ENCODE measurements at regions not wholly inside any gene's neighbourhood (a gene's known extent, or its start where the extent isn't known, plus 50 kb on each side); places are given as distances from the start of the nearest gene placed in this dataset.

- no peaks in the 10 kb centered on the region for H3K36me3 Mint-ChIP-seq
- no peak for DNase-seq (ENCODE audit: extremely low spot score, unreplicated experiment)
- no peak overlapping the region for H3K4me3 Mint-ChIP-seq
- H3K27ac Mint-ChIP-seq: no peak overlapping the region
- H3K27me3 Mint-ChIP-seq: peaks cover 13% of the 10 kb centered on the region
- H3K4me1 Mint-ChIP-seq (ENCODE audit: unreplicated experiment): peaks cover 5% of the 10 kb centered on the region
- TF ChIP-seq CTCF (conservative IDR thresholded peaks at IDR 0.05): no peak
- no peaks in the 10 kb centered on the region for H3K9me3 Mint-ChIP-seq
These were observed 132.6 kb downstream of the RAB38 start for GRCh38 chr11:88042647-88043046.

- TF ChIP-seq CTCF (conservative IDR thresholded peaks at IDR 0.05): no peak
- no peak overlapping the region for H3K27ac Mint-ChIP-seq
- no peak for DNase-seq (ENCODE audit: extremely low spot score, unreplicated experiment)
- peaks cover 13% of the 10 kb centered on the region for H3K27me3 Mint-ChIP-seq
- no peak overlapping the region for H3K4me3 Mint-ChIP-seq
- H3K4me1 Mint-ChIP-seq (ENCODE audit: unreplicated experiment): peaks cover 5% of the 10 kb centered on the region
- no peaks in the 10 kb centered on the region for H3K36me3 Mint-ChIP-seq
- no peaks in the 10 kb centered on the region for H3K9me3 Mint-ChIP-seq
These were observed 133.0 kb downstream of the RAB38 start for GRCh38 chr11:88042238-88042637.

GRCh38 chr11:88041679-88042078 is 133.6 kb downstream of the RAB38 start:
- Mint-ChIP-seq H3K36me3 (no peaks in the 10 kb centered on the region), H3K4me1 (ENCODE audit: unreplicated experiment) (peaks cover 5% of the 10 kb centered on the region)

GRCh38 chr11:88040148-88040496 is 135.1 kb downstream of the RAB38 start:
- DNase-seq (ENCODE audit: extremely low spot score, unreplicated experiment): no peak
- Mint-ChIP-seq H3K36me3 (no peaks in the 10 kb centered on the region), H3K27me3 (peaks cover 13% of the 10 kb centered on the region), H3K4me1 (ENCODE audit: unreplicated experiment) (peaks cover 5% of the 10 kb centered on the region), H3K4me3 (no peak overlapping the region), H3K27ac (no peak overlapping the region), H3K9me3 (no peaks in the 10 kb centered on the region)
- TF ChIP-seq CTCF (conservative IDR thresholded peaks at IDR 0.05): no peak

More at GRCh38 chr11:88041679-88042078, 133.6 kb downstream of the RAB38 start:
- Mint-ChIP-seq H3K27ac (no peak overlapping the region), H3K4me3 (no peak overlapping the region), H3K9me3 (no peaks in the 10 kb centered on the region), H3K27me3 (peaks cover 13% of the 10 kb centered on the region)
- no peak for TF ChIP-seq CTCF (conservative IDR thresholded peaks at IDR 0.05)
- no peak for DNase-seq (ENCODE audit: extremely low spot score, unreplicated experiment)

- Mint-ChIP-seq H3K27me3 (peaks cover 10% of the 10 kb centered on the region), H3K4me1 (ENCODE audit: unreplicated experiment) (peaks cover 5% of the 10 kb centered on the region), H3K36me3 (no peaks in the 10 kb centered on the region), H3K27ac (no peak overlapping the region), H3K9me3 (no peaks in the 10 kb centered on the region), H3K4me3 (no peak overlapping the region)
- TF ChIP-seq CTCF (conservative IDR thresholded peaks at IDR 0.05): no peak
- DNase-seq (ENCODE audit: extremely low spot score, unreplicated experiment): no peak
These were observed 135.6 kb downstream of the RAB38 start for GRCh38 chr11:88039476-88040147.

- Mint-ChIP-seq H3K27me3 (no peaks in the 10 kb centered on the region), H3K4me1 (ENCODE audit: unreplicated experiment) (peaks cover 4% of the 10 kb centered on the region), H3K36me3 (no peaks in the 10 kb centered on the region), H3K9me3 (no peaks in the 10 kb centered on the region), H3K4me3 (no peak overlapping the region), H3K27ac (no peak overlapping the region)
- DNase-seq (ENCODE audit: extremely low spot score, unreplicated experiment): no peak
- no peak for TF ChIP-seq CTCF (conservative IDR thresholded peaks at IDR 0.05)
These were observed 137.2 kb downstream of the RAB38 start for GRCh38 chr11:88038063-88038462.
